GM21360 (cell line): ENCODE measurements at regions not wholly inside any gene's neighbourhood (a gene's known extent, or its start where the extent isn't known, plus 50 kb on each side); places are given as distances from the start of the nearest gene placed in this dataset.
"Not testable (repeated sequence)": the region's sequence is repeated elsewhere in the genome, so short reads cannot be mapped to it uniquely, and the experiment has no call there.

Source experiments
- ATAC-seq: cut with Tn5 transposase; IDR thresholded peaks from one replicate; pipeline ENCODE4 v1.9.1; 2021; ENCODE audit warnings: mild to moderate bottlenecking, moderate library complexity; ENCODE audit not compliant: unreplicated experiment

- no peak for ATAC-seq
These were observed 138.0 kb upstream of the DNAH14 start for GRCh38 chr1:224791362-224791941.

DNA sequence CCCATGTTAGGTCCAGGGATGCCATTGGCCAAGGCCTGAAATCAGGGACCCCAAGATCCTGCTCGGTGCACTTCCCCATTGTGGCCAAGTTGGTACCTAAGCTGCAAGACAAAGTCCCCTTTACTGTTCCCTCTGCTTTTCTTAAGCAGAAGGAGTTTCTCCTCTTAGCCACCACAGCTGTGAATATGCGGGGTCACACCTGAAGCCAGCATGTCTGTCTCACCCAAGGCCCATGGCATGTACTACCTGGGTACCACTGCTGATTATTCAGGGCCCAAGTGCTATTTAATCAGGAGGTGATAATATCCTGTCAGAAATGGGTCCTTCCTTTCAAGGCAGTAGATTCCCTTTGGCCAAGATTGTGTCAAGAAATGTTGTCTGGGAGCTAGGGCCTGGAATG is 133.9 kb upstream of the DNAH14 start:
- ATAC-seq, result no peak

- ATAC-seq, result no peak
These were observed 130.4 kb upstream of the DNAH14 start for GRCh38 chr1:224799083-224799482.

DNA sequence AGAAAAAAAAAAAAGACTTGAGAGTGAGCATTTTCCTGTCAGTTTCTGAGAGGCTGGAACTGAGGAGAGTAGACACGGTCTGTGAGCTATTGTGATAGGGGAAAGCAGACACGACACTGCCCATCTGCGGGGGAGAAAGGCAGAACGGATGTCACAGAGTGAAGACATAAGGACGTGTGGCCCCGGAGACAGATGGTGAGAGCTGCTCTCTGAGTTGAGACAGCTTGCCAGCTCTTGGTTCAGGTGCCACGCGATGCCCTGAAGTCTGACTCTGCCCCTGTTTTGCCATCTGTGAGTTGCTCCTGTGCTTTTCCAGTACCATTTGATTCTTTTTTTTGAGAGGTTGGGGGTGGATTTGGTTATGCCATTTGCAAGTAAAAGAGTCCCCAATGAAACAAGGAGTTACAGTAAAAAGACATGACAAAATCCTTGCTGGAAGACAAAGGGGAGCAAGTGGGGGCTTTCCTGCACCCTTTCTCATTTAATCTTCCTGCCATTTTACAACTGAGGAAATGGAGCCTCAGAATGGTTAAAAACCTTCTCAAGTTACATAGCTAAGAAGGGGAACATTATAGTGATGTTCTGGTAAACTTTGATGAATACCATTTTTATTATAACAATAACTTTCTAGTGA is 128.9 kb upstream of the DNAH14 start:
- ATAC-seq, result no peak

GRCh38 chr1:224801844-224802490 is 127.5 kb upstream of the DNAH14 start:
- ATAC-seq, result no peak

DNA sequence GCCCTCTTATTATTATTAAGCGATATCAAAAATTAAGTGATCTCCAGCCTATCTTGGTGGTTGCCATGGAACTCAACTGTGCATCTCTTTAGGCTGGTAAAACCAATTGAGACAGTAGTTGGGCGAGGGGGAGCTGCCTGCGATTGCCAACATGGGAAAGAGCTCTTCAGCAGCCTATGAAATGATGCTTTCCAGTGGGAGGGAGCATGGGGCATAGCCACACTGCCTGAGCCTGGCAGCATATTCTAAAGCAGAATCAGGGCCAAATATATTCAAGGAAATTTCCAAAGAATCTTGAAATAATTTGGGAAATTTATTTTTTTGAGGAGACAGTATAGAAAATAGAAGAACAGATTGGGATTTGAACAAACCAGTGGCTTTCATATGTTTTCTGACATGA is 126.9 kb upstream of the DNAH14 start:
- no peak for ATAC-seq

DNA sequence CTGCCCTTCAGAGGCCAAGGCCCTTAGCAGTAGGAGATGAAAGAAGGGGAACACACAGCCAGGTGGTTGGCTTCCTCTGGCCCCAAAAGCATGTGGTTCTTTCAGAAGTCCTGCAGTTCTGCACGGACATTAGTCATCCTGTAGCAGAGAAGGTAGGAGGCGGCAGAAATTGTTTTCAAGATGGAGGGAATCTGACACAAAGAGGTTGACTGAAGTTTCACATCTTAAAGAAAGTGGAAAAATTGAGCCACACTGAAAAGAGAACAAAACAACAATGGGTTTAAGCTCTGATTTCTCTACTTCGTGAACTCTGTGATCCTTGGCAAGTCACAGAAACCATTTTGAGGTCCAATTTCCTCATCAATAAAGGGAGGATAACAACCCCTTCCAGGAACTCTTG is 125.3 kb upstream of the DNAH14 start:
- no peak for ATAC-seq

GRCh38 chr1:224805889-224806288 is 123.6 kb upstream of the DNAH14 start:
- no peak for ATAC-seq

- ATAC-seq, result no peak
These were observed 120.3 kb upstream of the DNAH14 start for GRCh38 chr1:224809137-224809536.

DNA sequence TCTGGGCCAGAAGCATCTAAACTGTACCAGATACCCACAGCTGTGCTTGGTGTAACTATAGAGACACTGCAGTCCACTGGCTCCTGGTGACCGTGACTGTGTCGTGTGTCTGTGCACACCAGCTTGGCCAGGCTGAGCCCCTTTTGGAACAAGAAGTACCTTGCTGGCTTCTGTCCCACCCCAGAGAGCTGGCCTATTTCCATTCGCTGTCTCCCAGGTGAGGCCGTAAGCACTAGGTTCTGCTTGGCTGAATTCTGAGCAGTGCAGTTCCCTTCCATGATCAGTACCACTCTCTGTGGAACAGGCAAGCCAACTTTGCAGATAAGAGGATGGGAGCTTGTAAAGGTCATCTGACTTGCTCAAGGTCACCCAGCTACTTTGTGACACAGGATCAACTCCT is 119.9 kb upstream of the DNAH14 start:
- no peak for ATAC-seq

DNA sequence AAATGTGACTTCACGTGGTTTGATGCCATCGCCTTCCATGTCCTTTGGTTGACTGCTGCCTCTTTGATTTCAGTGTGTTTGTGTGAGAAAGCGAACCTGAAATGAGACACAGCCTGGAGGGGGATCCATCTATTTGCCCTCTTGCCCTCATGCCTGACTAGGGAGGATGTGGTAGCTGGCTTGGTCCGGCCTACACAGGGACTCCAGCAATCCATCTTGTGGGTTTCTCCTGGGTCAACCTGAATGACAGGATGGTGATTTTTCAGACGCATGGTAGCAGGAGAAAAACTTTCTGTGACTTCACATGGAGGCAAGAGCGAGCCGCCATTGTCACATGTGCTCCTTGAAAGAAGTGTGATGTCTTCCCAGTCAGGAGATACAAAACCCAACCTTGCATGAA is 117.9 kb upstream of the DNAH14 start:
- ATAC-seq, result no peak

DNA sequence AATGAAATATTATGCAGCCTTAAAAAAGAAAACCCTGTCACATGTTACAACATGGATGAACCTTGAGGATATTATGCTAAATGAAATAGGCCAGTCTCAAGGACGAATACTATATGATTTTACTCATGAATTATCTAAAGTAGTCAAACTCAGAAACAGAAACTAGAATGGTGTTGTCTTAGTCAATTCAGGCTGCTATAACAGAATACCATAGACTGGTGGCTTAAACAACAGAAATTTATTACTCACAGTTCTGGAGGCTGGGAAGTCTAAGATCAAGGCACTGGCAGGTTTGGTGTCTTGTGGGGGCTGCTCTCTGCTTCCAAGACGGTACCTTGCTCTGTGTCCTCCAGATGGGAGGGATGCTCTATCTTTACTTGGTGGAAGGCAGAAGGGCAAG is 113.8 kb upstream of the DNAH14 start:
- ATAC-seq, result no peak

DNA sequence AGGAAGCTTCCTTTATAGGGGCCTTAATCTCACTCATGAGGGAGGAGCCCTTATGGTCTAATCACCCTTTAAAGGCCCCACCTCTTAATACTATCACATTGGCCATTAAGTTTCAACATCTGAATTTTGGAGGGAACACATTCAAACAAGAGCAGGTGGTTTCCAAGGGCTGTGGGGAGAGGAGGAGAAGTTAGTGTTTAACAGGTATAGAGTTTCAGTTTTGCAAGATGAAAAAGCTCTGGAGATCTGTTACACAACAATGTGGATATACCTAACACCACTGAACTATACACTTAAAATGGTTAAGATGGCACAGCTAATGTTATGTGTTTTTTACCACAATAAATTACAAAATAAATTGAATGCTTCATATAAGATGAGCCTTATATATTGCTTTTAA is 113.4 kb upstream of the DNAH14 start:
- no peak for ATAC-seq

GRCh38 chr1:224817382-224817781 is 112.1 kb upstream of the DNAH14 start:
- ATAC-seq, result no peak

DNA sequence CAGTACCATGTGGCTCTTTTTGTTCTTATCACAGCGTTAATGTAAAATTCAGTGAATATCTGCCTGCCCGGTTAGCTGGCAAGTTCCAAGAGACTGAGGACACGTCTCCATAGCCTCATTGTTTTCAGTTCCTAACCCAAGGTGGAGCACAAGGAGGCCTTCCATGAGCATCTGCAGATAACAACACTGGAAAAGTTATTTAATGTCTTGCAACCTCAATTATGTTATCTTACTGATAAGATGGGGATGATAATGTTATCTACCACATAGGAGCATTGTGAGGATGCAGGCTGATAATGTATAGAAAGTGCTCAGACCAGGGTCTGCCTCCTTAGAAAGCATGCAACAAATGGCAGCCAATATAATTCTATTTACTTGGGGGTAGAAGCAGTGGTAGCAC is 109.6 kb upstream of the DNAH14 start:
- no peak for ATAC-seq

GRCh38 chr1:224820341-224820740 is 109.1 kb upstream of the DNAH14 start:
- no peak for ATAC-seq

- ATAC-seq, result not testable (repeated sequence)
These were observed 107.7 kb upstream of the DNAH14 start for GRCh38 chr1:224821751-224822150.

DNA sequence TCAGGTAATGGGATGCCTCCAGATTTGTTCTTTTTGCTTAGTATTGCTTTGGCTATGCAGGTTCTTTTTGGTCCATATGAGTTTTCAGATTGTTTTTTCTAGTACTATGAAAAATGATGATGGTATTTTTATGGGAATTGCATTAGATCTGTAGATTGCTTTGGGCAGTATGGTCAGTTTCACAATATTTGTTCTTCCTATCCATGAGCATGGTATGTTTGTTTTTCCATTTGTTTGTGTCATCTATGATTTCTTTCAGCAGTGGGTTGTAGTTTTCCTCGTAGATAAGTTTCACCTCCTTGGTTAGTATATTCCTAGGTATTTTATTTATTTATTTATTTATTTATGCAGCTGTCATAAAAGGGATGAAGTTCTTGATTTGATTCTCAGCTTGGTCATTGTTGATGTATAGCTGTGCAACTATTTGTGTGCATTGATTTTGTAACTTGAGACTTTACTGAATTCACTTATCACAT is 103.9 kb upstream of the DNAH14 start:
- no peak for ATAC-seq

- no peak for ATAC-seq
These were observed 100.8 kb upstream of the DNAH14 start for GRCh38 chr1:224828691-224829090.

- no peak for ATAC-seq
These were observed 98.0 kb upstream of the DNAH14 start for GRCh38 chr1:224831501-224831900.

- not testable (repeated sequence) for ATAC-seq
These were observed 89.7 kb upstream of the DNAH14 start for GRCh38 chr1:224839648-224840300.

GRCh38 chr1:224841803-224842202 is 87.7 kb upstream of the DNAH14 start:
- not testable (repeated sequence) for ATAC-seq
